ENCODE measurements at regions not wholly inside any gene's neighbourhood (a gene's known extent, or its start where the extent isn't known, plus 50 kb on each side); places are given as distances from the start of the nearest gene placed in this dataset.

DNA sequence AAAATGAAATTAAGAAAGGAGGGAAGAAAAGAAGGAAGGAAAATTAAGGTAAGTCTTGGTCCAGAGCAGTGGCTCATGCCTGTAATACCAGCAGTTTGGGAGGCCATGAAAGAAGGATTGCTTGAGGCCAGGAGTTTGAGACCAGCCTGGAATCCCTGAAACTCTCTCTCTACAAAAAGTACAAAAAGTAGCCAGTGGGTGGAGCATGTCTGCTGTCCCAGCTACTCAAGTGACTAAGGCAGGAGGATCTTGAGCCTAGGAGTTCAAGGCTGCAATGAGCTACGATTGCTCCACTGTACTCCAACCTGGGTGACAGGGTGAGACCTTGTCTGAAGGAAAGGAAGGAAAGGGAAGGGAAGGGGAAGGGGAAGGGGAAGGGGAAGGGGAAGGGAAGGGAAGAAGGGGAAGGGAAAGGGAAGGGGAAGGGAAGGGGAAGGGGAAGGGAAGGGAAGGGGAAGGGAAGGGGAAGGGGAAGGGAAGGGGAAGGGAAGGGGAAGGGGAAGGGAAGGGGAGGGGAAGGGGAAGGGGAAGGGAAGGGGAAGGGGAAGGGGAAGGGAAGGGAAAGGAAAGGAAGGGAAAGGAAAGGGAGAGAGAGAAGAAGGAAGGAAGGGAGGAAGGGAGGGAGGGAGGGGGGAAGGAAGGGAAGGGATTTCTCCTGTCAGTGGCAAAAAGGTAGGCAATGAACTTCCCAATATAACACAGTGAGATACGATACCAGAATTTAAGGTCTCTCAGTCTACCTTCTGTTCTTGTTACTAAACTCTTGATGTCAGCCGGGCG is 412.8 kb downstream of the CMPK2 start:
- TF ChIP-seq, protein P1, sequence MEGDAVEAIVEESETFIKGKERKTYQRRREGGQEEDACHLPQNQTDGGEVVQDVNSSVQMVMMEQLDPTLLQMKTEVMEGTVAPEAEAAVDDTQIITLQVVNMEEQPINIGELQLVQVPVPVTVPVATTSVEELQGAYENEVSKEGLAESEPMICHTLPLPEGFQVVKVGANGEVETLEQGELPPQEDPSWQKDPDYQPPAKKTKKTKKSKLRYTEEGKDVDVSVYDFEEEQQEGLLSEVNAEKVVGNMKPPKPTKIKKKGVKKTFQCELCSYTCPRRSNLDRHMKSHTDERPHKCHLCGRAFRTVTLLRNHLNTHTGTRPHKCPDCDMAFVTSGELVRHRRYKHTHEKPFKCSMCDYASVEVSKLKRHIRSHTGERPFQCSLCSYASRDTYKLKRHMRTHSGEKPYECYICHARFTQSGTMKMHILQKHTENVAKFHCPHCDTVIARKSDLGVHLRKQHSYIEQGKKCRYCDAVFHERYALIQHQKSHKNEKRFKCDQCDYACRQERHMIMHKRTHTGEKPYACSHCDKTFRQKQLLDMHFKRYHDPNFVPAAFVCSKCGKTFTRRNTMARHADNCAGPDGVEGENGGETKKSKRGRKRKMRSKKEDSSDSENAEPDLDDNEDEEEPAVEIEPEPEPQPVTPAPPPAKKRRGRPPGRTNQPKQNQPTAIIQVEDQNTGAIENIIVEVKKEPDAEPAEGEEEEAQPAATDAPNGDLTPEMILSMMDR (IDR thresholded peaks at IDR 0.05) = no peak
- TF ChIP-seq ZFX (IDR thresholded peaks at IDR 0.05; ENCODE audit: borderline replicate concordance) = no peak
- no peak overlapping the region for H3K27ac ChIP-seq

DNA sequence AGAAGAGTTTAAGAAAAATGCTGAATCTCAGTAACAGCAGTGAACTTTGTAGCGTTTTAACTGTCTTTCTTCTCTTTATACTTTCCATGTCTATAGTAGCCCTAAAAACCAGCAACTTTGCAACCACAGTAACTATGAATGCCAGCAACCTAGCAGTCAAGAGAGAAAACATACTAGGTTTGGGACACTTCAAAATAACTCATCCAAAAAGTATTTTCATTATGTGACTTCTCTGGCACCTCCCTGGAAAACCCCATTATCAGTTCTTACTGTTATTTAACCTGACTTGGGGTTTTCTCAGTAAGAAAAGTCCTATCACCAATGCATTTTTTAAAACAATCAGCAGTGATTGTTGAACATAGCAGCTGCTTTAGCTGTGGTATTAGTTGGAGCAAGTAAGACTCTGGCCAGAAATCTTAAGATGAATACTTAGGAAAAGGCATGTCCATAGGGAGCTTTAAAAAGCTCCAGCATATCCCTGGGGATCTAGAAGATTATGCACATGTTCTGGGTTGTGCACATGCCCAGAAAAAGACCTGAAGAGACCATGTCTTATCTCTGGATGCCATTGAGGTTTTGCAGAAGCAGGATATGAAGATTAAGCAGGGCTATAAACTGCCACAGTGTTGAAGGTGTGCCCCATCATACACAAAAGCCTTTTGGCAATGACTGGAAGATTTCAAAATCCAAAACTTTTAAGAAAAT is 411.3 kb downstream of the CMPK2 start:
- TF ChIP-seq, protein P1 (IDR thresholded peaks at IDR 0.05) = no peak
- no peak for TF ChIP-seq ZFX (IDR thresholded peaks at IDR 0.05; ENCODE audit: borderline replicate concordance)
- no peak overlapping the region for H3K27ac ChIP-seq

DNA sequence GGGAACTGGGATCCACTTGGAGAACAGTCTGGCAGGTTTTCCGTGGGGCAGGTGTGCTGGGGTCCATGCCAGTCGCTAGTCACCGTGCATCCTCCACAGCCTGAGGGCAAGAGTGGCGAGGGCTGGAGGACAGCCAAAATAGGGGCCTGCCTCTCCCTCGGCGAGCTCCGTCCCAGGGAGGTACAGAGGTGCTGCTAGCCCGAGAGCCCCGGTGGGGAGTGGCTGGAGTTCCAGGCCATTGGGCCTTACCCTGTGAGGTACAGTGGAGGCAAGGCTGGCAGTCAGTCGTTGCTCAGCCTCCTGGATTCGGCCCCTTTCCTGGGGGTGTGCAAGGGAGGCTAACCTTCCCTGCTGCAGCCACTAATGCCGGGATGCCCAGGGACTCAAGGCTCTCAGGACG is 406.6 kb downstream of the CMPK2 start:
- TF ChIP-seq ZFX (IDR thresholded peaks at IDR 0.05; ENCODE audit: borderline replicate concordance) = no peak
- TF ChIP-seq, protein P1 (IDR thresholded peaks at IDR 0.05) = no peak
- no peak overlapping the region for H3K27ac ChIP-seq

DNA sequence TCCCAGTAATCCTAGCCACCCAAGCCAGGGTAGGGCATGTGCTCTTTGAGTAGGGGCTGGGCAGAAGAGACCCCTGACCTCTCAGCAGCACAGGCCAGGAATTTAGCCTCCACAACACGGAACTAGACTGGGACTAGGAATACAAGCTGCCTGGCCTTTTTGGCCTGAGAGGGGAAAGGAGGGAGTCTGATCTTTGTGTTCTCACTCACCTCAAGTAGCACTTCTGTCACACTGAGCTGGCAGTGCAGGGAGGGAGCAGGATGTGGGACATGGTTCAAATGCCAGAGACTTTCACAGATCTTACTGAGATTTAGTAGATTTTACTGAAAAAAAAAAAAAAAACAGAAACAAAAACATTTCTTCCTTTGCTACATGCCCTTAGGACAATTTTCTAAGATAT is 395.2 kb downstream of the CMPK2 start:
- no peak for TF ChIP-seq ZFX (IDR thresholded peaks at IDR 0.05; ENCODE audit: borderline replicate concordance)
- TF ChIP-seq, protein P1 (IDR thresholded peaks at IDR 0.05) = no peak
- no peak overlapping the region for H3K27ac ChIP-seq

DNA sequence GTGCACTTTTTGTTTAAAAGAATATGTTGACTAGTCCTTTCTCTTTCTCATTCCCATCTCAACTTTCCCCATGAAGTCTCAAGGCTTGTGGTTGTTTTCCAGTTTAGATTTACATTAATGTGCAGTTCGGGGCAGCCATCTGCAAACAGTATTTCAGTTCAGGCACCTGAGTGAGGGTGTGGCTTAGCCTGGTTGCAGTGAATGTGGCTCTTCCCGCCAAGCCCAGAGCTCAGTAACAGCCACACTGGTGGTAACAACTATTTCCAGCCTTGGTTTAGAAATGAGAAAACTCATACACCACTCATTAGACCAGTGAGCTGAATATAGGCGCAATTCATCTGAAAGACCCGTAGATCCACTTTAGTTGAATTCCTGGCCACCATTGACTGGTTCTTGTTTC is 394.3 kb downstream of the CMPK2 start:
- TF ChIP-seq ZFX (IDR thresholded peaks at IDR 0.05; ENCODE audit: borderline replicate concordance) = no peak
- TF ChIP-seq, protein P1 (IDR thresholded peaks at IDR 0.05) = no peak
- H3K27ac ChIP-seq = no peak overlapping the region

DNA sequence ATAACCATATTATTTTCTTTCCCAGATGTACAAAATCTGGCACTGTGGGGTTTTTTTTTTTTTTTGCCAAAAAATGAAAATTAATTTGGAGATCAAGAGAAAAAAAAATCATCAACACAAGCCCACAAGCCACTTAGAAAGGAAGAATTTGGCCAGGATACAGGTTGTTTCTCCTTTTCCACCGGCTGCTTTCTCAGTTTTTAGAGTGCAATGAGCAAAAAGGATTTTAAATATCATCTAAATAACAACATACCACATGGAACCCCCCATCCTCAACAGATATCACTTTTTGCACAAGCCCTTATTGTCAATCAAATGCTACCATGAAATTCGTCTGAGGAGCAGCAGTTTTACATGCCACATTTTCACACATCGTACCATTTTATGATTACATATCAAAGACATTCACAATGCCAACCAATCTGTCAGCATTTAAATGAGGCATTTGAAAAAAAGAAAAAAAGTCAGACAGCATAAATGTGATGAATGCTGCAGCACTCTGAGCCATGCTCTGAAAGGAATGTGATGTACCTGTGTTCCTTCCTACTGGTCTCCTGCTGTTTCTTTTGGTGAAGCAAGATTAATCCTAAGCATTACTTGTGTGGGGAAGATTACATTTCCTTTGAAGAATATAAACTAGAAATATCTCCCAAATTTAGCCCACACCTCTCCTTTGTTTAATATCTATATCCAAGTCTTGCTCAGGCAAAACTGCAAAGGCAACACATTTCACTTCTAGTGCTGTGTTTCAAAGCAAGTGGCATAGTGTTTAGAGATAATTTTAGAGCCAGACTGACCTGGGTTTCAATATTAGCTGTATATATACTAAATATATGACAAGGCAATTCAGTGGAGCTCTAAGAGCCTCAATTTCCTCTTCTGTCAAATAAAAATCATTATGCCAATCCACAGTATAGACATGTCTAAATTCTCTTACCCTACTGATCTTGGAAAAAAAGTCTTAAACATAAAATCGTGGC is 391.3 kb downstream of the CMPK2 start:
- TF ChIP-seq ZFX (IDR thresholded peaks at IDR 0.05; ENCODE audit: borderline replicate concordance) = no peak
- TF ChIP-seq, protein P1 (IDR thresholded peaks at IDR 0.05) = no peak
- H3K27ac ChIP-seq = no peak overlapping the region

All from 22Rv1 (cell line).